HG02938 (cell line): ENCODE measurements at regions not wholly inside any gene's neighbourhood (a gene's known extent, or its start where the extent isn't known, plus 50 kb on each side); places are given as distances from the start of the nearest gene placed in this dataset.

Experiments
- ATAC-seq: cut with Tn5 transposase; IDR thresholded peaks from one replicate; pipeline ENCODE4 v1.9.1; 2021; ENCODE audit warnings: mild to moderate bottlenecking, moderate library complexity; ENCODE audit not compliant: unreplicated experiment

- ATAC-seq, result no peak
Observed at GRCh38 chr2:192313773-192314172, 119.0 kb upstream of the TMEFF2 start.

- ATAC-seq, result no peak
Observed at GRCh38 chr2:192311701-192312460, 117.1 kb upstream of the TMEFF2 start.

GRCh38 chr2:192307530-192307929, 112.8 kb upstream of the TMEFF2 start:
- ATAC-seq, result no peak

- no peak for ATAC-seq
Observed at GRCh38 chr2:192298664-192299063, 103.9 kb upstream of the TMEFF2 start.

- ATAC-seq, result no peak
Observed at GRCh38 chr2:192292478-192292877, 97.7 kb upstream of the TMEFF2 start.

GRCh38 chr2:192288295-192288694, 93.6 kb upstream of the TMEFF2 start:
- no peak for ATAC-seq

- ATAC-seq, result no peak
Observed at GRCh38 chr2:192286093-192286701, 91.5 kb upstream of the TMEFF2 start.

- ATAC-seq, result no peak
Observed at GRCh38 chr2:192283450-192283849, 88.7 kb upstream of the TMEFF2 start.

GRCh38 chr2:192278701-192279100, 84.0 kb upstream of the TMEFF2 start:
- ATAC-seq, result no peak

GRCh38 chr2:192277494-192278109, 82.9 kb upstream of the TMEFF2 start:
- no peak for ATAC-seq

- no peak for ATAC-seq
Observed at GRCh38 chr2:192275632-192276031, 80.9 kb upstream of the TMEFF2 start.

GRCh38 chr2:192267484-192267883, 72.8 kb upstream of the TMEFF2 start:
- ATAC-seq, result no peak

GRCh38 chr2:192265751-192266150, 71.0 kb upstream of the TMEFF2 start:
- no peak for ATAC-seq

GRCh38 chr2:192254444-192254843, 59.7 kb upstream of the TMEFF2 start:
- no peak for ATAC-seq

- no peak for ATAC-seq
Observed at GRCh38 chr2:192253692-192254091, 59.0 kb upstream of the TMEFF2 start.

- no peak for ATAC-seq
Observed at GRCh38 chr2:192250961-192251360, 56.2 kb upstream of the TMEFF2 start.

- no peak for ATAC-seq
Observed at GRCh38 chr2:192247456-192247855, 52.7 kb upstream of the TMEFF2 start.

GRCh38 chr2:192246297-192246696, 51.6 kb upstream of the TMEFF2 start:
- ATAC-seq, result no peak

GRCh38 chr2:192245329-192245728, 50.6 kb upstream of the TMEFF2 start:
- ATAC-seq, result no peak
